Ovary (tissue), 7 donors: ENCODE measurements at regions not wholly inside any gene's neighbourhood (a gene's known extent, or its start where the extent isn't known, plus 50 kb on each side); places are given as distances from the start of the nearest gene placed in this dataset.
A peak's percentile ranks its signal among the peaks of the same experiment; 100 is the strongest.

Experiments used
- DNase-seq, 5 donors: peaks; one replicate each; pipeline ENCODE4 v3.0.0-alpha.2; 2019 to 2020
- H3K27ac ChIP-seq, 2 donors: fragments of 200-600 bp; one replicate each; pipeline versions ENCODE4 v1.5.1 to v1.8.0; 2019 to 2022
- H3K27me3 ChIP-seq: fragments of 200-600 bp; one replicate; pipeline ENCODE4 v1.8.0; 2022
- H3K36me3 ChIP-seq: fragments of 200-600 bp; sonication (generic); one replicate; pipeline ENCODE4 v1.5.1; 2019
- H3K4me1 ChIP-seq: one replicate; pipeline ENCODE4 v1.8.1; 2013; ENCODE audit warnings: mild to moderate bottlenecking, moderate library complexity; ENCODE audit not compliant: insufficient read depth
- H3K4me3 ChIP-seq: fragments of 200-600 bp; sonication (generic); one replicate; pipeline ENCODE4 v1.5.1; 2017
- H3K9me3 ChIP-seq, 2 donors: fragments of 200-600 bp in 1 of 2; sonication (generic) in 1 of 2; one replicate each; pipeline versions ENCODE4 v1.5.1 to v1.8.1; 2013 to 2019; ENCODE audit warnings: mild to moderate bottlenecking in 1 of 2, moderate library complexity in 1 of 2
- CTCF ChIP-seq, 3 donors: fragments of 450-650 bp in 2 of 3; fragments of 200-600 bp in 1 of 3; IDR thresholded peaks; one replicate each; pipeline versions ENCODE4 v1.5.1 to v1.8.0; 2016 to 2022; ENCODE audit warnings: antibody characterized with exemption in 3 of 3, mild to moderate bottlenecking in 1 of 3
- EP300 ChIP-seq: sonication (generic); formaldehyde crosslinking; IDR thresholded peaks from one replicate; pipeline ENCODE4 v1.6.1; 2017; ENCODE audit warnings: antibody characterized with exemption
- POLR2A ChIP-seq: fragments of 450-650 bp; IDR thresholded peaks from one replicate; pipeline ENCODE4 v1.6.1; 2017; ENCODE audit warnings: antibody characterized with exemption, mild to moderate bottlenecking, moderate library complexity
- WGBS, 3 donors: extraction: QIAGEN DNeasy Blood & Tissue Kit in 1 of 3; methylation state at CpG; one replicate each; pipeline versions ENCODE4 v1.1.5 to v1.1.7; 2013 to 2017; 5-methylcytosine and 5-hydroxymethylcytosine counted together
- intact Hi-C, 4 donors: fragments of 100-400 bp; cut with DNase I; formaldehyde crosslinking; loops; one replicate each; pipeline versions ENCODE4 v1.11.0 to v1.15.1; 2022 to 2023
- donor health status: DM: no; HTN: no; CAD: no; lungs with moderate emphysema.
- donor health status: DM: no; HTN: no; CAD: no.
- donor health status: Bipolar disorder and iron deficiency.
- donor health status: DM: no; HTN: no; CAD: no.
- donor health status: DM: yes; HTN: yes; CAD: no.

- no peaks in the 10 kb centered on the region for H3K9me3 ChIP-seq
- no peaks in the 10 kb centered on the region for H3K27me3 ChIP-seq
- no peak for TF ChIP-seq EP300
- TF ChIP-seq CTCF (IDR thresholded peaks at IDR 0.05): no peak
- no peak for TF ChIP-seq POLR2A
- no peak overlapping the region for H3K27ac ChIP-seq
- H3K4me1 ChIP-seq: peaks cover 2% of the 10 kb centered on the region
- intact Hi-C loops: no loop called here
- DNase-seq: no peak
- H3K36me3 ChIP-seq: no peaks in the 10 kb centered on the region
- no peak overlapping the region for H3K4me3 ChIP-seq
- 82 to 90% (median 85%) methylated on average over 2 of the region's 2 CpGs for WGBS, 3 donors
Observed at GRCh38 chr3:69441732-69442131, 55.8 kb upstream of the FRMD4B start.

DNA sequence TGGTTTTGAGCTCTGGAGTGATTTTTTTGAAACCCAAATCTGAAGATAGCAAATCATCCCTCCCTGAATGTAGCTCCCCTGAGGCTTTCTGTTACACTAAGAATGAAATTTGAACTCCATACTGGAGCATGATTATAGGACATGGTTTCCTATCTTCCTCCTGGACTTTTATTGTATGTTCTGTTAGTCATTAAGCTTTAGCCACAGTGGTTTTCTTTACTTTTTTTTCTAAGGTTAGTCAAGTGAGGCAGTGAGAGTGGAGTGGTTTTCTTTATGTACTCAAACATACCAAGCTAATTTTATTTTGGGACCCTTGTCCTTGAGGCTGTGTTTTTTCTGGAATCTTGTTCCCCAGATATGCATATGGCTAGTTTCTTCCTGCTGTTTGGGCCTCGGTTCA lies 55.2 kb upstream of the FRMD4B start:
- intact Hi-C loops: no loop called here
- WGBS, 3 donors: 43 to 68% (median 67%) methylated on average over 1 of the region's 1 CpG

GRCh38 chr3:69439643-69440270 lies 53.9 kb upstream of the FRMD4B start:
- intact Hi-C loops: loop anchor here in 2 of 4 donors (10.0 kb wide), 1 partner anchor 225 kb away; no protein-coding TSS in a partner anchor
- H3K4me1 ChIP-seq: no peaks in the 10 kb centered on the region
- TF ChIP-seq POLR2A (no peak), EP300 (no peak), CTCF (IDR thresholded peaks at IDR 0.05) (peak in 2 of 3 donors; percentile 30 to 46)
- no peak overlapping the region for H3K27ac ChIP-seq
- H3K27me3 ChIP-seq: no peaks in the 10 kb centered on the region
- H3K9me3 ChIP-seq: no peaks in the 10 kb centered on the region
- no peak for DNase-seq
- WGBS, 3 donors: 1 to 11% (median 3%) methylated on average over 1 of the region's 1 CpG
- H3K4me3 ChIP-seq: peak overlapping the region; percentile 17
- H3K36me3 ChIP-seq: no peaks in the 10 kb centered on the region

More for the DNA sequence above, 55.2 kb upstream of the FRMD4B start:
- DNase-seq: no peak
- Histone ChIP-seq H3K27me3 (no peaks in the 10 kb centered on the region), H3K9me3 (no peaks in the 10 kb centered on the region), H3K4me3 (no peak overlapping the region), H3K27ac (no peak overlapping the region), H3K4me1 (peaks cover 2% of the 10 kb centered on the region), H3K36me3 (no peaks in the 10 kb centered on the region)
- TF ChIP-seq CTCF (IDR thresholded peaks at IDR 0.05) (no peak), POLR2A (no peak), EP300 (no peak)

- no peaks in the 10 kb centered on the region for H3K36me3 ChIP-seq
- no peaks in the 10 kb centered on the region for H3K4me1 ChIP-seq
- H3K9me3 ChIP-seq: no peaks in the 10 kb centered on the region
- H3K27ac ChIP-seq: no peak overlapping the region
- TF ChIP-seq CTCF (IDR thresholded peaks at IDR 0.05): no peak
- TF ChIP-seq EP300: no peak
- TF ChIP-seq POLR2A: no peak
- DNase-seq: no peak
- intact Hi-C loops: loop anchor here in 2 of 4 donors (10.0 kb wide), 1 partner anchor 226 kb away; no protein-coding TSS in a partner anchor
- H3K27me3 ChIP-seq: no peaks in the 10 kb centered on the region
- 97 to 100% (median 99%) methylated on average over 1 of the region's 1 CpG for WGBS, 3 donors
- H3K4me3 ChIP-seq: no peak overlapping the region
Observed at GRCh38 chr3:69438476-69438875, 52.6 kb upstream of the FRMD4B start.
